GM12874 (cell line): ENCODE measurements at regions not wholly inside any gene's neighbourhood (a gene's known extent, or its start where the extent isn't known, plus 50 kb on each side); places are given as distances from the start of the nearest gene placed in this dataset.

Experiments used
- TF ChIP-seq, protein P1 (sequence below): IDR thresholded peaks from 2 replicates; pipeline ENCODE4 v1.5.1; 2011; ENCODE audit warnings: low read depth, mild to moderate bottlenecking, control low read depth, low read length, moderate library complexity; ENCODE audit not compliant: insufficient read depth

DNA sequence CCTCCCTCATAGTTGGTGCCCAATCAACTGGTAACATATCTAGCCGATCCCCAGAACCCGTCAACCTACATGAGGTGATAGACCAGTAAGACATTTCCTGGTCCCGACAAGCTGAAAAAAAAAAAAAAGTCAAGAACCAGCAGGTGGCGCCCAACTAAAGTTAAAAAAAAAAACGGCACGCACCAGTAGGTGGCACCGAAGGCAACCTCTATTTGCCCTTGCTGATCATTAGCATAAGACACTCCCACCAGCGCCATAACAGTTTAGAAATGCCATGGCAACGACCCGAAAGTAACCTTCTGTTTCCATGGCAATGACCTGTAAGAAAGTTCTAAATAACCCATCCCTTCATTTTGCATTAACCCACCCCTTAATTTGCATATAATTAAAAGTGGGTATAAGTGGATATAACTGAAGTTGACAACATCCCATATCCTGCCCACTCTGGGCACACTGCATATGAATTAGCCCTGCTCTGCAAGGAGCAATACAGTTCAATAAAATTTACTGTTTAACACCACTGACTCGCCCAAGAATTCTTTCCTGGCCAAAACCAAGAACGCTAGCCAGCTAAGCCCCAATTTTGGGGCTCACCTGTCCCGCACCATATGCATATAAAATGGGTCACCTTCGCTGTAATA is 83.9 kb upstream of the SPANXB1 start:
- TF ChIP-seq, protein P1, sequence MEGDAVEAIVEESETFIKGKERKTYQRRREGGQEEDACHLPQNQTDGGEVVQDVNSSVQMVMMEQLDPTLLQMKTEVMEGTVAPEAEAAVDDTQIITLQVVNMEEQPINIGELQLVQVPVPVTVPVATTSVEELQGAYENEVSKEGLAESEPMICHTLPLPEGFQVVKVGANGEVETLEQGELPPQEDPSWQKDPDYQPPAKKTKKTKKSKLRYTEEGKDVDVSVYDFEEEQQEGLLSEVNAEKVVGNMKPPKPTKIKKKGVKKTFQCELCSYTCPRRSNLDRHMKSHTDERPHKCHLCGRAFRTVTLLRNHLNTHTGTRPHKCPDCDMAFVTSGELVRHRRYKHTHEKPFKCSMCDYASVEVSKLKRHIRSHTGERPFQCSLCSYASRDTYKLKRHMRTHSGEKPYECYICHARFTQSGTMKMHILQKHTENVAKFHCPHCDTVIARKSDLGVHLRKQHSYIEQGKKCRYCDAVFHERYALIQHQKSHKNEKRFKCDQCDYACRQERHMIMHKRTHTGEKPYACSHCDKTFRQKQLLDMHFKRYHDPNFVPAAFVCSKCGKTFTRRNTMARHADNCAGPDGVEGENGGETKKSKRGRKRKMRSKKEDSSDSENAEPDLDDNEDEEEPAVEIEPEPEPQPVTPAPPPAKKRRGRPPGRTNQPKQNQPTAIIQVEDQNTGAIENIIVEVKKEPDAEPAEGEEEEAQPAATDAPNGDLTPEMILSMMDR, result peak; percentile 46; the same call in 1 of the 2 replicates

DNA sequence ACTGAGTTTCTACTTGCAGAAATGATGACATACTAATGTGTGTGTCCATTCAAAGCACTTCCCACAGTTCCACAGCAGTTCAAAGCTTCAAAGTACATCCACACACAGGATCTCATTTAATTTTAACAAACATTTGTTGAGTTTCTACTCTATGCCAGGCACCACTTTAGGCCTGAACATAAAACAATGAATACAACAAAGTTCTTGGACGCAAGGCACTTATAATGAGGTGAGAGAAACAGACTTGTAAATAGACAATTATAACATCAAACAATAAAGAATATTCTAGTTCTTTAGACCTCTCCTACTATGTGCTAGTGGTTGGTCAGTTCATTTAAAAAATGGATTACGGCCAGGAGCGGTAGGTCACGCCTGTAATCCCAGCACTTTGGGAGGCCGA is 82.0 kb upstream of the SPANXB1 start:
- TF ChIP-seq, protein P1, result no peak

DNA sequence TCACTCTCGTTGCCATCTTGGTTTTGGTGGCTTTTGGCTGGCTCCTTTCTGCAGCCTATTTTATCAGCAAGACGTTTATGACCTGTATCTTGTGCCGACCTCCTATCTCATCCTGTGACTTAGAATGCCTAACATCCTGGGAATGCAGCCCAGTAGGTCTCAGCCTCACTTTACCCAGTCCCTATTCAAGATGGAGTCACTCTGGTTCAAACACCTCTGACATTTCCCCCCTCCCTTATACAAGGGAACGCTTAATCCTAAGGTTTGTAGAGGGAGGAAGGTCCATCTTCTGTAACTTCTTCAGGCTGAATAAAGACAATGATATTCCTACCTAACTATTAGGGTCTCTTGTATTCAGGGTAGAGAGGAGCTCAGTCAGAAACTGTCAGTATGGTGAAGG is 79.3 kb upstream of the SPANXB1 start:
- TF ChIP-seq, protein P1, result no peak

DNA sequence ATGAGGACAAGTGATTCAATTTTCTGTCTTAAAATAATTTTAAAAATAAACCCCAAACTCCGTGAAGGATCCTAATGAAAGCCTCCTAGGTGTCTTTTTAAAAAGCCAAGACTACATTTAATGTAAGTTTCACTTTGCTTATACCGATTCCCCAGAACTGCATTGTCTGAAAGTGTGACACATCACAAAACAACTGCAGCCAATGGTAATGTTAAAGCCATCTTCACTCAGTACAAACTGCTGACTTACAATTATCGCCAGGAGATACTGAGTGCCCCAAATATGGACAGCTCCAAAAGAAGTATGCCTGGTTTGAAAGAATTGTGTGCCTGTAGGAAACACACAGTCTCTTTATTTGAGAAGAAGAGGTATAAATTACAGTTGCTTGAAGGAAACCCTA is 73.7 kb upstream of the SPANXB1 start:
- TF ChIP-seq, protein P1, result no peak

DNA sequence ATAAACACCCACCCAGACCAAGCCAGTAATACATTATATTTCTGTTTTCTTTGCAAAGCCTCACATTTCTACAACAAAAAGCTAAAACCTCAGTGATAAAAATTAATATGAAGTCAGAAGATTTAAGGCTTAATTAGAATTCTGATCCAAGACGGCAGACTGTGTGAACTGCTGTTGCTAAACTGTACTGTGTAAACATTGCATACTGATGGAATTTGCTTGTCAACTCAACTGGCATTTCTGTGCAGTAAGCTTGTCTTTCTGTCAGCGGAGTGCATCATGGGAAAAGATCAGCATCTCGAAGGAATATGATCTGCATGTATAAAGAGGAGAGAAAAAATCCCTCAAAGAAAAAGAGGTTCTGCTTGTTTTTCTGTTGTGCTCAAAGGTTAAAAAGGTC is 69.4 kb upstream of the SPANXB1 start:
- TF ChIP-seq, protein P1, result no peak

DNA sequence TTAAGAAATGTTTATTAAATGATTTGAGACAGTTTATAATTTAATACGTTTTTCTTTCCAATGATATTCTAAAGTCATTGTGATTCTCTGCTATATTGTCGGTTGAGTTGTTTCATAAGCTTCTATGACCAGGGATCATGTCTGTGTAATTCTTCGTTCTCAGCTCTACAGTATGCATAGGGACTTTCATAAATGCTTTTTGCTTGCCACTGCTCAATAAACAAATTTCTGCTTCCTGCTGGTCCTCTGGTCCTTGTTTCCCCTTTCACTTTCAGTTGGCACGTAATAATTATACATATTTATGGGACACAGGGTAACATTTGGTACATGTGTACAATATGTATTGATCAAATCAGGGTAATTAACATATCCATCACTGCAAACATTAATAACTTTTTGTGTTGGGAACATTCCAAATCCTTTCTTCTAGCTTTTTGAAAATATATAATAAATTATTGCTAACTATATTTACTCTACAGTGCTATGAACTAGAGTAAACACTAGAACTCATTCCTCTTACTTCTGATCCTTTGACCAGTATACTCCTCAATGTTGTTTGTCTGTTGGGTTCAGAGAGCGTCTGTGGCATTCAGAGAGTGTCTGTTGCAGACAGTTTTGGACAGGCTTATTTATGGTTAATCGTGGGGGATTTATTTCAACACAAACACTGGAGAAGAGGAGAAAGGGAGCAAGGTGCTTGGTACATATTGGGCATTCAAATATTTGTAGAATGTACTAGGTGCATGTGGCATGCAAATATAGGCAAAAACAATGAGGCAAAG is 68.3 kb upstream of the SPANXB1 start:
- TF ChIP-seq, protein P1, result no peak

DNA sequence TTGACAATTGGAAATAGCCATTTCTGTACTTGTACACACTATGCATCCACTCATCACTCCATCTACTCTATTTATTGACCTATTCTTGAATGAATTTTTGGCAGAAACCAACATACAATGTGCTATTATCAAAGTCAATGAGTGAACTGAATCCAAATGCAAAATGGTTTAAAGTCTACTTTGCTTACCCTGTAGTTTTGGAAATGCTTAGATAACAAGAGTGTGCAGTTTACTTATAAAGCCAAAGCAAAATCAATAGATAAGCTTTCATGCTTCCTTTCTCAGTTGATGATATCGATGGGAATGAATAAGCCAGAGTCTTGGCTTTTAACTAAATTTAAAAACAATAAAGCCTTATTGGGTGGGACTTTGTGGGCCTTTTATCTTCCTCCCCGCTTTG is 58.9 kb upstream of the SPANXB1 start:
- TF ChIP-seq, protein P1, result no peak
